ENCODE measurements at regions not wholly inside any gene's neighbourhood (a gene's known extent, or its start where the extent isn't known, plus 50 kb on each side); places are given as distances from the start of the nearest gene placed in this dataset.

DNA sequence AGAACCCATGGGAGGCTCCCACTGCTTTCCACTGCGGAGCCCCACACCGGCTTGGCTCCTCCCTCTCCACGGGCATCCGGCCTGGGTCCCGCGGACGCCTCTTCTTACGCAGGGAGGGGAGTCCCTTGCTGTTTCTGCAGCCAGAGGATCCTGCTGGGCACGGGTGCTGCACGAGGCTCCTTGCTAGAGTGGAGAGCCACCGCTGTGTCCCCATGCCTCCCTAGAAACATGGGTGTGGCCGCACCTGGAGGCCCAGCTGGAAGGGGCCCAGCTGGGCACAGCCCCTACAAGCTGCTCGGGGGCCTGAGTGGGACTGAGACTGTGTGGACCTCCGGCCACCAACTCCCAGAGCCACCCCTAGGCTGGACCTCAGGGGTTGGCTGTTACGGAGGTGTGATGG lies 67.7 kb upstream of the GPC1 start:
- H3K36me3 Mint-ChIP-seq (ENCODE audit: low read depth) = no peaks in the 10 kb centered on the region
- H3K27ac ChIP-seq (ENCODE audit: low read depth in 1 of 2, low read length in 2 of 2) = no peak overlapping the region
- H3K4me1 ChIP-seq (ENCODE audit: insufficient read depth, low read length) = no peaks in the 10 kb centered on the region
- no peak for DNase-seq
- H3K4me3 Mint-ChIP-seq = no peak overlapping the region
- CTCF ChIA-PET = no interaction called here
- no peak for ATAC-seq (ENCODE audit: poor library complexity)
- no peak overlapping the region for H3K27ac Mint-ChIP-seq
- TF ChIP-seq, protein P1, sequence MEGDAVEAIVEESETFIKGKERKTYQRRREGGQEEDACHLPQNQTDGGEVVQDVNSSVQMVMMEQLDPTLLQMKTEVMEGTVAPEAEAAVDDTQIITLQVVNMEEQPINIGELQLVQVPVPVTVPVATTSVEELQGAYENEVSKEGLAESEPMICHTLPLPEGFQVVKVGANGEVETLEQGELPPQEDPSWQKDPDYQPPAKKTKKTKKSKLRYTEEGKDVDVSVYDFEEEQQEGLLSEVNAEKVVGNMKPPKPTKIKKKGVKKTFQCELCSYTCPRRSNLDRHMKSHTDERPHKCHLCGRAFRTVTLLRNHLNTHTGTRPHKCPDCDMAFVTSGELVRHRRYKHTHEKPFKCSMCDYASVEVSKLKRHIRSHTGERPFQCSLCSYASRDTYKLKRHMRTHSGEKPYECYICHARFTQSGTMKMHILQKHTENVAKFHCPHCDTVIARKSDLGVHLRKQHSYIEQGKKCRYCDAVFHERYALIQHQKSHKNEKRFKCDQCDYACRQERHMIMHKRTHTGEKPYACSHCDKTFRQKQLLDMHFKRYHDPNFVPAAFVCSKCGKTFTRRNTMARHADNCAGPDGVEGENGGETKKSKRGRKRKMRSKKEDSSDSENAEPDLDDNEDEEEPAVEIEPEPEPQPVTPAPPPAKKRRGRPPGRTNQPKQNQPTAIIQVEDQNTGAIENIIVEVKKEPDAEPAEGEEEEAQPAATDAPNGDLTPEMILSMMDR (IDR thresholded peaks at IDR 0.05) = no peak
- POLR2A ChIA-PET = no interaction called here
- H3K27me3 ChIP-seq (ENCODE audit: control insufficient read depth in 1 of 2, insufficient read depth in 2 of 2, low read length in 2 of 2) = no peaks in the 10 kb centered on the region
- intact Hi-C loops (cut with DNase I, micrococcal nuclease) = no loop called here
- H3K4me3 ChIP-seq (ENCODE audit: low read length) = no peak overlapping the region
- no peaks in the 10 kb centered on the region for H3K9me3 Mint-ChIP-seq
- H3K36me3 ChIP-seq (ENCODE audit: insufficient read depth, low read length) = no peaks in the 10 kb centered on the region
- H3K9me3 ChIP-seq (ENCODE audit: control insufficient read depth in 1 of 2, insufficient read depth in 1 of 2, low read length in 2 of 2) = no peaks in the 10 kb centered on the region
- no peaks in the 10 kb centered on the region for H3K27me3 Mint-ChIP-seq
- H3K4me1 Mint-ChIP-seq (ENCODE audit: low read depth) = no peaks in the 10 kb centered on the region

DNA sequence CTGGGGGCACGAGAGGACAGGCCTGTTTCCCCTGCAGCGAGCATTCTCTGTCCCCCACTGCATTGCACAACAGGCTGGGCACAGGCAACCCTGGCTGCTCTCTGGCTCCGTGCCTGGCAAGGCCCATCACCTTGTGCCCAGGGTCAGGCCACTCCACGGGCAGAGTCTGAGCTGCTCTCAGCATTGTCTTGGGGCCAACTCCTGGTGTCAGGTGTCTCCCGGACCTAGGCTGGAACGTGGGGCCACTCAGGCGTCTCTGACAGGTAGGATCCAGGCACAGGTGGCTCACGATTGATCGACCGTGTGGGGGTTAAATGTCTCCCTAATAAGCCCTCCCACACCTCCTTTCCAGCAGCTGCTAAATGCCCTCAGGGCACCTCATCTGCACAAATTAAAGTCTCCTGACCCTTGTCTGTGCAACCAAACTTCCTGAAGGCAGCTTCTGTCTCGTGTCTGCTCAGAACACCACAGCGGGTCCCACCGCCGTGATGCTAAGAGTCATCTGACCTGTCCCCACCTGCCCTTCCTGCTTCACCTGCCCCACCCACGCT lies 66.6 kb upstream of the GPC1 start:
- no peak overlapping the region for H3K4me3 ChIP-seq (ENCODE audit: low read length)
- ChIA-PET CTCF (no interaction called here), POLR2A (no interaction called here)
- H3K4me1 ChIP-seq (ENCODE audit: insufficient read depth, low read length) = no peaks in the 10 kb centered on the region
- TF ChIP-seq, protein P1 (IDR thresholded peaks at IDR 0.05) = no peak
- H3K9me3 Mint-ChIP-seq = no peaks in the 10 kb centered on the region
- no peak overlapping the region for H3K4me3 Mint-ChIP-seq
- no peaks in the 10 kb centered on the region for H3K9me3 ChIP-seq (ENCODE audit: control insufficient read depth in 1 of 2, insufficient read depth in 1 of 2, low read length in 2 of 2)
- H3K36me3 ChIP-seq (ENCODE audit: insufficient read depth, low read length) = no peaks in the 10 kb centered on the region
- H3K4me1 Mint-ChIP-seq (ENCODE audit: low read depth) = no peaks in the 10 kb centered on the region
- no peaks in the 10 kb centered on the region for H3K36me3 Mint-ChIP-seq (ENCODE audit: low read depth)
- H3K27ac ChIP-seq (ENCODE audit: low read depth in 1 of 2, low read length in 2 of 2) = no peak overlapping the region
- no peaks in the 10 kb centered on the region for H3K27me3 ChIP-seq (ENCODE audit: control insufficient read depth in 1 of 2, insufficient read depth in 2 of 2, low read length in 2 of 2)
- DNase-seq (no peak), ATAC-seq (ENCODE audit: poor library complexity) (no peak)
- no peak overlapping the region for H3K27ac Mint-ChIP-seq
- H3K27me3 Mint-ChIP-seq = no peaks in the 10 kb centered on the region
- intact Hi-C loops (cut with DNase I, micrococcal nuclease) = no loop called here

DNA sequence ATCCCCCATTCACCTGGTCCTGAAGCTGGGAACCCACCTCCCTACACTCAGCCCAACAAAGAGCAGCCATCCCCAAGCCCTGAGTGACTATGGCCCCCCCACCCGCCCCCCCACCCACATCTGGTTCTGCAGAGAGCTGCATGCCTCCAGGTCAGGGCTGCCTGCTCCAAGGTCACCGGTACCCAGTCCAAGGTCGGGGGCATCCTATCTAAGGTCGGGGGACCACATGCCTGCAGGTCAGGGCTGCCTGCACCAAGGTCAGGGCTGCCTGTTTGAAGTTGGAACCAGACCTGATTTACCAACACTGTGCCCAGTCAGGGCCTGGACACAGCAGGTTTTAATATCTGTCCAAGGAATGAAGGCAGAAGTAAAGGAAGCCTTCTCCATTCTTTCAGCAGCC lies 66.1 kb upstream of the GPC1 start:
- H3K27me3 Mint-ChIP-seq = no peaks in the 10 kb centered on the region
- Histone ChIP-seq H3K27ac (ENCODE audit: low read depth in 1 of 2, low read length in 2 of 2) (no peak overlapping the region), H3K4me1 (ENCODE audit: insufficient read depth, low read length) (no peaks in the 10 kb centered on the region), H3K27me3 (ENCODE audit: control insufficient read depth in 1 of 2, insufficient read depth in 2 of 2, low read length in 2 of 2) (no peaks in the 10 kb centered on the region), H3K9me3 (ENCODE audit: control insufficient read depth in 1 of 2, insufficient read depth in 1 of 2, low read length in 2 of 2) (no peaks in the 10 kb centered on the region), H3K36me3 (ENCODE audit: insufficient read depth, low read length) (no peaks in the 10 kb centered on the region), H3K4me3 (ENCODE audit: low read length) (no peak overlapping the region)
- H3K9me3 Mint-ChIP-seq = no peaks in the 10 kb centered on the region
- H3K4me3 Mint-ChIP-seq = no peak overlapping the region
- POLR2A ChIA-PET = no interaction called here
- TF ChIP-seq, protein P1 (IDR thresholded peaks at IDR 0.05) = no peak
- no peak overlapping the region for H3K27ac Mint-ChIP-seq
- CTCF ChIA-PET = no interaction called here
- DNase-seq = no peak
- intact Hi-C loops (cut with DNase I, micrococcal nuclease) = no loop called here
- no peaks in the 10 kb centered on the region for H3K36me3 Mint-ChIP-seq (ENCODE audit: low read depth)
- no peak for ATAC-seq (ENCODE audit: poor library complexity)
- no peaks in the 10 kb centered on the region for H3K4me1 Mint-ChIP-seq (ENCODE audit: low read depth)

Data from CD4-positive, alpha-beta T cell (primary cell).